ENCODE measurements at regions not wholly inside any gene's neighbourhood (a gene's known extent, or its start where the extent isn't known, plus 50 kb on each side); places are given as distances from the start of the nearest gene placed in this dataset.

- H3K4me3 ChIP-seq (ENCODE audit: low read depth, low read length), result no peak overlapping the region
- no peak for TF ChIP-seq CTCF (IDR thresholded peaks at IDR 0.05; ENCODE audit: borderline replicate concordance, insufficient read depth, low read depth, low read length)
Measured at GRCh38 chr3:72259755-72260587, 475.0 kb upstream of the PROK2 start.

GRCh38 chr3:72258361-72259141 is 473.6 kb upstream of the PROK2 start:
- H3K4me3 ChIP-seq (ENCODE audit: low read depth, low read length), result no peak overlapping the region
- no peak for TF ChIP-seq CTCF (IDR thresholded peaks at IDR 0.05; ENCODE audit: borderline replicate concordance, insufficient read depth, low read depth, low read length)

DNA sequence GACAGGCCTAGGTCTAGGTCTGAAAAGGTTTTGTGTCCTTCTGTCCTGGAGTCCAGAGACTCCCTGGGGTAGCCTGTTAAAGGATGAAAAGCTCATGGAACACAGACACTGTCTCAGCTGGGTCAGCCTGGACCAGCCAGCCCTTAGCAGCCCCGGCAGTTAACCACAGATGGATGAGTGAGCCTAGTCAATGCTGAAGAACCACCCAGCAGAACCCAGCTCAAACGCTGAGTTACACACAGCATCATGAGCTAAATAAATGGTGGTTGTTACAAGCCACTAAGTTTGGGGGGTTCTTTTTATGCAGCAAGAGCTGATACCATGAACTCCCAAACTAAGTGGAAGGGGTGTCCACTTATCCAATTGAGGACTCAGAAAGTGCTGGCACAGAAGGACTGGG is 472.8 kb upstream of the PROK2 start:
- no peak overlapping the region for H3K4me3 ChIP-seq (ENCODE audit: low read depth, low read length)
- TF ChIP-seq CTCF (IDR thresholded peaks at IDR 0.05; ENCODE audit: borderline replicate concordance, insufficient read depth, low read depth, low read length), result no peak

DNA sequence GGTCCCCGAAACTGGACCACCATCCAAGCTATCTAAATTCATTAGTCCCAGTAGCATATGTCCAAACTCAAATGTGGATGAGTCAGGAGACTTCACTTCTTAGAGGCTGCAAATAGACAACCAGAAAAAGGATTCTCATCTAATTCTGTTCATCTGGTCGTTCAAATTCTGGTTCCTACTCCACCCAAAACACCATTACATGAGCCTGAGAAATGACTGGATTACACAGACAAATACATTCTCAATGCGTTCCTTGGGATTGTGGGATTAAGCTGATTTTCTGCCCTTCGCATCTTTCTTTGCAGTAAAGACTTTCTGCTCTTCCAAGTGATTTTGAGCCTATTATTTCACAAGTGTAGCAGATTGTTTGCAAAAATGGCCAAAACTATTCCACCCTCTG is 472.3 kb upstream of the PROK2 start:
- no peak overlapping the region for H3K4me3 ChIP-seq (ENCODE audit: low read depth, low read length)
- TF ChIP-seq CTCF (IDR thresholded peaks at IDR 0.05; ENCODE audit: borderline replicate concordance, insufficient read depth, low read depth, low read length), result no peak

DNA sequence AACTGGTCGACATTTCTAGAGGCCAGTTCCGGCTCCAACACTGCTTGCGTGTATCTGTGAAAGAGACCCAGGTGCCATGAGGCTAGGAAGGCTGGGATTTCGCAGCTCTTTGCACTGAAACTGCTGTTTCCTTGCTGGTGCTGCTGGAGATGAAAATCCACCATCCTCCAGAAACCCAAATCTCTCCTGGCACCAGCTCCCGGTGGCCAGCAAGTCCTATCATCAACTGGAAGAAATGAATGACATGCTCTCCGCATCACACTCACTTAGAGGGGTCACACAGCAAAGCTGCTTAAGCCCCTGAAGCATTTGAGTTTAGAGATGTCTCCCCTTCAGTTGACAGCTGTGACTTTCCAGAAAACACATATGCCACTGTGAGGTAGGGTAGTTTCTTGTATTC is 471.8 kb upstream of the PROK2 start:
- TF ChIP-seq CTCF (IDR thresholded peaks at IDR 0.05; ENCODE audit: borderline replicate concordance, insufficient read depth, low read depth, low read length), result no peak
- no peak overlapping the region for H3K4me3 ChIP-seq (ENCODE audit: low read depth, low read length)

DNA sequence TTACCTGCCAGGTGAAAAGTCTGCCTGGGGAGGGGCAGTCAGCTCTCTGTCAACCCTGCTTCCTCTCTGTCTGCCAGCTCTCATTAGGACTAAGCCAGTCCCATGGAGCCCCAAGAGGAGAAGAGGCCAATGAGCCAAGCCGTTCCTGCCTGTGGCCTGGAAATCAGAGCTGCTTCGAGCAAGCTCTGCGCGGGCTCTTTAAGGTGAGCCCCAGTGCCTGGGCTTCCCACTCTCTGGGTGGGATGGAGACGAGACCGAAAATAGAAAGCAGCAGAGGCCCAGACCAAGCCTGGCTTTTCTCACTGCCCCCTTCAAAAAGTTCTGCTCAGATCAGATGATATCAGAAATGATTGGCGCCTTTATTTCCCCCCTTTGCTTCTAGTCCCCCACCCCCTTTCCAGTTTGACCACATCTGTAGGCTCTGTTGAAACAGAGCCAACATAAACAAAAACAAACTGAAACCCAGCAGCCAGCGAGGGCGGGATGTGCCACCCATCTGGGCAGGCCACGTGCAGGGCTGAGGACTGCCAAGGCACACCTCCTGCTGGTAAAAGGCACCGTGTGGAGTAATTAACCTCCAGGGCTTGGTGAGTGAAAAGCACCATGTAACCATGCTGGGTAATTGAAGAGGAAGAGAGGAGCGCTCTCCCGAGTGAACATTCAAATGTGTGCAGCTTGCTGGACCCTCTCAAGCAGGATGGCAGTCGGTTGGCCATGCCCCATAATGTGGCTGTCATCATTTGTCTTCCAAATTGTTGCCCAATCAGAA is 471.0 kb upstream of the PROK2 start:
- TF ChIP-seq CTCF (IDR thresholded peaks at IDR 0.05; ENCODE audit: borderline replicate concordance, insufficient read depth, low read depth, low read length), result no peak
- H3K4me3 ChIP-seq (ENCODE audit: low read depth, low read length), result no peak overlapping the region

Data from GM12875 (cell line).